Stomach (tissue), 8 donors: ENCODE measurements at regions not wholly inside any gene's neighbourhood (a gene's known extent, or its start where the extent isn't known, plus 50 kb on each side); places are given as distances from the start of the nearest gene placed in this dataset.
A peak's percentile ranks its signal among the peaks of the same experiment; 100 is the strongest.

Experiments used
- DNase-seq, 2 donors: peaks; one replicate each; pipeline versions ENCODE4 v3.0.0 to v3.0.0-alpha.2; 2013 to 2019
- H3K27ac ChIP-seq, 5 donors: fragments of 200-600 bp in 4 of 5; sonication (generic) in 4 of 5; one replicate each; pipeline ENCODE4 v1.5.1; 2013 to 2019; ENCODE audit warnings: mild to moderate bottlenecking in 1 of 5, moderate library complexity in 1 of 5
- H3K27me3 ChIP-seq, 3 donors: fragments of 200-600 bp; sonication (generic); one replicate each; pipeline ENCODE4 v1.5.1; 2017 to 2019; ENCODE audit warnings: mixed run types in 1 of 3
- H3K36me3 ChIP-seq, 4 donors: fragments of 200-600 bp; sonication (generic); 1 replicate in 3 of 4; 2 replicates in 1 of 4; pipeline ENCODE4 v1.5.1; 2016 to 2019
- H3K4me1 ChIP-seq, 4 donors: fragments of 200-600 bp; sonication (generic); one replicate each; pipeline ENCODE4 v1.5.1; 2016 to 2019
- H3K4me3 ChIP-seq, 4 donors: fragments of 200-600 bp; sonication (generic) in 3 of 4; one replicate each; pipeline ENCODE4 v1.5.1; 2016 to 2019; ENCODE audit warnings: mild to moderate bottlenecking in 1 of 4
- H3K9me3 ChIP-seq, 4 donors: fragments of 200-600 bp; sonication (generic); one replicate each; pipeline ENCODE4 v1.5.1; 2016 to 2019
- EP300 ChIP-seq: sonication (generic); formaldehyde crosslinking; IDR thresholded peaks from one replicate; pipeline ENCODE4 v1.6.1; 2017; ENCODE audit warnings: antibody characterized with exemption
- POLR2A ChIP-seq, 4 donors: fragments of 450-650 bp; IDR thresholded peaks; one replicate each; pipeline ENCODE4 v1.6.1; 2016; ENCODE audit warnings: antibody characterized with exemption in 4 of 4, control low read depth in 2 of 4, mild to moderate bottlenecking in 1 of 4, moderate library complexity in 1 of 4
- POLR2AphosphoS5 ChIP-seq, 3 donors: sonication (generic); formaldehyde crosslinking; IDR thresholded peaks; one replicate each; pipeline ENCODE4 v1.6.1; 2016; ENCODE audit warnings: antibody characterized with exemption in 3 of 3
- WGBS, 5 donors: extraction: QIAGEN DNeasy Blood & Tissue Kit in 3 of 5; methylation state at CpG; one replicate each; pipeline versions ENCODE4 v1.1.5 to v1.1.7; 2013 to 2018; 5-methylcytosine and 5-hydroxymethylcytosine counted together
- intact Hi-C: fragments of 100-400 bp; cut with DNase I; formaldehyde crosslinking; loops from one replicate; pipeline ENCODE4 v1.15.1; 2023; ENCODE audit warnings: low total_unique reads
- TF ChIP-seq, protein P1 (sequence below), 7 experiments: fragments of 450-650 bp in 4 of 7; fragments of 200-600 bp in 3 of 7; sonication (generic) in 3 of 7; IDR thresholded peaks; one replicate each; pipeline ENCODE4 v1.5.1; 2016 to 2019; ENCODE audit warnings: antibody characterized with exemption in 7 of 7, control low read depth in 2 of 7, mild to moderate bottlenecking in 1 of 7
- donor health status: healthy with polysubstance abuse.
- donor health status: Bipolar disorder and iron deficiency.
- donor health status: healthy.

DNA sequence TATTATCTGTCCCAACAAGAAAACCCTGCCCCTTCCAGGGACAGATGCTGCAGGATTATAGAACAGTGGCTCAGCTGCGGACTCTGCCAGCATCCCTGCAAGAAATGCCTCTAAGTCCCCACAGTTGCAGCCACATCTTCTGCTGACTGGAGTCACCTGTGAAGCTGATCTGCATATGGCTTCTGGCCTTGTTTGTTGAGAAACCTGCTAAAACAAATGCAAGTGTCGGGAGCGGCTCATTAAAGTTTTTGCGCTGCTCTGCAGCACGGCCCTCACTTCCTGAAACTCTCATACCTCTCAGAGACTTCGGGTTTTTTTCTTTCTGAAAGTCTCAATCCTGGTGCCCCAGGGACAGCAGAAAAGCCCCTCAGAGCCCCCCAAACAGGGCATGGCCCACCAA is 725.0 kb downstream of the UQCRFS1 start:
- WGBS, 5 donors = 37 to 67% (median 42%) methylated on average over 6 of the region's 6 CpGs
- peak in 1 of 2 donors; percentile 28 for DNase-seq
- Histone ChIP-seq H3K36me3 (no peaks in the 10 kb centered on the region), H3K27me3 (no peaks in the 10 kb centered on the region), H3K27ac (no peak overlapping the region), H3K4me1 (peaks cover 0 to 17% (median 0%) of the 10 kb centered on the region in 4 donors), H3K4me3 (no peak overlapping the region), H3K9me3 (no peaks in the 10 kb centered on the region)
- intact Hi-C loops = no loop called here
- TF ChIP-seq, protein P1, sequence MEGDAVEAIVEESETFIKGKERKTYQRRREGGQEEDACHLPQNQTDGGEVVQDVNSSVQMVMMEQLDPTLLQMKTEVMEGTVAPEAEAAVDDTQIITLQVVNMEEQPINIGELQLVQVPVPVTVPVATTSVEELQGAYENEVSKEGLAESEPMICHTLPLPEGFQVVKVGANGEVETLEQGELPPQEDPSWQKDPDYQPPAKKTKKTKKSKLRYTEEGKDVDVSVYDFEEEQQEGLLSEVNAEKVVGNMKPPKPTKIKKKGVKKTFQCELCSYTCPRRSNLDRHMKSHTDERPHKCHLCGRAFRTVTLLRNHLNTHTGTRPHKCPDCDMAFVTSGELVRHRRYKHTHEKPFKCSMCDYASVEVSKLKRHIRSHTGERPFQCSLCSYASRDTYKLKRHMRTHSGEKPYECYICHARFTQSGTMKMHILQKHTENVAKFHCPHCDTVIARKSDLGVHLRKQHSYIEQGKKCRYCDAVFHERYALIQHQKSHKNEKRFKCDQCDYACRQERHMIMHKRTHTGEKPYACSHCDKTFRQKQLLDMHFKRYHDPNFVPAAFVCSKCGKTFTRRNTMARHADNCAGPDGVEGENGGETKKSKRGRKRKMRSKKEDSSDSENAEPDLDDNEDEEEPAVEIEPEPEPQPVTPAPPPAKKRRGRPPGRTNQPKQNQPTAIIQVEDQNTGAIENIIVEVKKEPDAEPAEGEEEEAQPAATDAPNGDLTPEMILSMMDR (IDR thresholded peaks at IDR 0.05) = no peak
- TF ChIP-seq POLR2AphosphoS5 (IDR thresholded peaks at IDR 0.05) (no peak), EP300 (no peak), POLR2A (IDR thresholded peaks at IDR 0.05) (no peak)

DNA sequence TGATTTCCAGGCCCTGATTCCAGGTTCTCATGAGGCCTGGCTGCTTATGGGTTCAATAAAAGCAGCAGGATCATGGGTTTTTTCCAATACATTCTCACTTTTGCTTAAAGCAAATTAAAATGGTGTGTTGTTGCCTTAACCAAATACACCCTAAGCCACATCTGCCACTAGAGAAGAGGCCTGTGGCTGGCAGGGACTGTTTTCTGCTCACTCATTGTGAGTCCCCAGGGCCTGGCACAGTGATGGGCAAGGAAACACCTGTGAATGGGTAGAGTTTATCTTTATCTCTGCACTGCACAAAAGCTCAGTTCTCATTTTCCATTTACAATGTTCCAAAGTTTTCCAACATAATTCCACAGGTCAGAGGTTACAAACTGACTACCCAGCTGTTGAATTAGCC is 726.0 kb downstream of the UQCRFS1 start:
- TF ChIP-seq POLR2A (IDR thresholded peaks at IDR 0.05) = no peak
- TF ChIP-seq POLR2AphosphoS5 (IDR thresholded peaks at IDR 0.05) = no peak
- TF ChIP-seq EP300 = no peak
- TF ChIP-seq, protein P1 (IDR thresholded peaks at IDR 0.05) = no peak
- Histone ChIP-seq H3K4me3 (no peak overlapping the region), H3K36me3 (no peaks in the 10 kb centered on the region), H3K9me3 (no peaks in the 10 kb centered on the region), H3K27me3 (no peaks in the 10 kb centered on the region), H3K4me1 (peaks cover 0 to 6% (median 0%) of the 10 kb centered on the region in 4 donors), H3K27ac (no peak overlapping the region)
- intact Hi-C loops = no loop called here
- no peak for DNase-seq

DNA sequence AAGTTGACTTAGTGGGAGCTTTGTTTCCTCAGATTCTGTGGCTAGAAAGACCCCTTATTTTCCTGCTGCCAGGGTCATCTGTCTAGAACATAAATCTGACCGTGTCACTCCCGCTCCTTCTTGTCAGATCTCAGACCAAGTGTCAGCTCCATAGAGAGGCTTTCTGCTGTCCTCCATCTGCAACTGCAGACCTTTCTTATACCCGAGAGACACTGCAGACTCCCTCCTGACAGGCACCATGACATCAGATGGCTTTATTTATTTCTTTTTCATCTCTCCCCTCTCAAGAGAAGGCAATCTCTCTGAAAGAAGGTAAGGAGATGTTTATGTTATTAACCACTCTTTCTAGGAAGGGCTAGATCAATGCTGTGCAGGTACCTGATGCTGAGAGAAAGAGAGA is 726.5 kb downstream of the UQCRFS1 start:
- no peak for DNase-seq
- no peaks in the 10 kb centered on the region for H3K36me3 ChIP-seq
- 73 to 90% (median 82%) methylated on average over 3 of the region's 3 CpGs for WGBS, 5 donors
- H3K9me3 ChIP-seq = no peaks in the 10 kb centered on the region
- H3K27me3 ChIP-seq = no peaks in the 10 kb centered on the region
- H3K27ac ChIP-seq = no peak overlapping the region
- peaks cover 0 to 6% (median 0%) of the 10 kb centered on the region in 4 donors for H3K4me1 ChIP-seq
- intact Hi-C loops = no loop called here
- H3K4me3 ChIP-seq = no peak overlapping the region
- TF ChIP-seq, protein P1 (IDR thresholded peaks at IDR 0.05) = no peak
- TF ChIP-seq POLR2AphosphoS5 (IDR thresholded peaks at IDR 0.05) = no peak
- no peak for TF ChIP-seq EP300
- TF ChIP-seq POLR2A (IDR thresholded peaks at IDR 0.05) = no peak

DNA sequence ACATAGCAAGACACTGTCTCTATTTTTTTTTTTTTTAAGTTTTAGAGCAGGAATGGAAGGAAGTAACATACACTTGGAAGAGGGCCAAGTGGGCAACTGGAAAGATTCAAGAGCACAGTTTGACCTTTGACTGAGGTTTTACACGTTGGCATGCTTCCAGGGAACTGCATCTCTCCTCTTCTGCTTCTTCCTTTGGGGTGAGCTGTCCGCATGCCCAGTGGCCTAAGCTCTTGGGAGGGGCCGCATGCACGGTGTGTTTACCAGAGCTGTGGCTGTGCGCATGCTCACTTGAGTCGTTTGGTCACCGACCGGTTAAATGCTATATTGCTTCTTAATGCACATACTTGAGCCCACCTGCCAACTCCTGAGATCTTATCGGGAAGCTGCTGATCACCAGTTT is 727.7 kb downstream of the UQCRFS1 start:
- DNase-seq = peak in 1 of 2 donors; percentile 64
- intact Hi-C loops = no loop called here
- Histone ChIP-seq H3K4me3 (no peak overlapping the region), H3K27ac (no peak overlapping the region), H3K36me3 (no peaks in the 10 kb centered on the region), H3K9me3 (no peaks in the 10 kb centered on the region), H3K27me3 (no peaks in the 10 kb centered on the region), H3K4me1 (peaks cover 0 to 6% (median 0%) of the 10 kb centered on the region in 4 donors)
- 38 to 65% (median 50%) methylated on average over 9 of the region's 9 CpGs for WGBS, 5 donors
- TF ChIP-seq POLR2A (IDR thresholded peaks at IDR 0.05) (no peak), EP300 (no peak), POLR2AphosphoS5 (IDR thresholded peaks at IDR 0.05) (no peak)
- TF ChIP-seq, protein P1 (IDR thresholded peaks at IDR 0.05) = no peak
